Testis (tissue), 2 donors: ENCODE measurements at regions not wholly inside any gene's neighbourhood (a gene's known extent, or its start where the extent isn't known, plus 50 kb on each side); places are given as distances from the start of the nearest gene placed in this dataset.

Experiments used
- DNase-seq: peaks from one replicate; pipeline ENCODE4 v3.0.0-alpha.2; 2019
- H3K27ac ChIP-seq, 2 donors: fragments of 200-600 bp; sonication (generic); one replicate each; pipeline ENCODE4 v1.5.1; 2019
- H3K27me3 ChIP-seq: fragments of 200-600 bp; sonication (generic); one replicate; pipeline ENCODE4 v1.5.1; 2019
- H3K36me3 ChIP-seq: fragments of 200-600 bp; sonication (generic); one replicate; pipeline ENCODE4 v1.5.1; 2017; ENCODE audit warnings: low read depth; ENCODE audit errors: missing control alignments
- H3K4me1 ChIP-seq: fragments of 200-600 bp; sonication (generic); one replicate; pipeline ENCODE4 v1.5.1; 2019
- H3K4me3 ChIP-seq, 2 donors: fragments of 200-600 bp; sonication (generic); one replicate each; pipeline ENCODE4 v1.5.1; 2017 to 2019
- H3K9me3 ChIP-seq: fragments of 200-600 bp; sonication (generic); one replicate; pipeline ENCODE4 v1.5.1; 2017
- POLR2A ChIP-seq: fragments of 450-650 bp; IDR thresholded peaks from one replicate; pipeline ENCODE4 v1.6.1; 2017; ENCODE audit warnings: antibody characterized with exemption, mild to moderate bottlenecking, moderate library complexity
- WGBS, 2 donors: methylation state at CpG; one replicate each; pipeline ENCODE4 v1.1.5; 2018; 5-methylcytosine and 5-hydroxymethylcytosine counted together
- intact Hi-C: fragments of 100-400 bp; cut with DNase I; formaldehyde crosslinking; loops from one replicate; pipeline ENCODE4 v1.15.1; 2023; ENCODE audit warnings: low total_unique reads
- TF ChIP-seq, protein P1 (sequence below), 3 experiments: fragments of 450-650 bp in 2 of 3; fragments of 200-600 bp in 1 of 3; sonication (generic) in 1 of 3; IDR thresholded peaks; one replicate each; pipeline ENCODE4 v1.5.1; 2016 to 2019; ENCODE audit warnings: antibody characterized with exemption in 3 of 3, mild to moderate bottlenecking in 2 of 3, moderate library complexity in 1 of 3

DNA sequence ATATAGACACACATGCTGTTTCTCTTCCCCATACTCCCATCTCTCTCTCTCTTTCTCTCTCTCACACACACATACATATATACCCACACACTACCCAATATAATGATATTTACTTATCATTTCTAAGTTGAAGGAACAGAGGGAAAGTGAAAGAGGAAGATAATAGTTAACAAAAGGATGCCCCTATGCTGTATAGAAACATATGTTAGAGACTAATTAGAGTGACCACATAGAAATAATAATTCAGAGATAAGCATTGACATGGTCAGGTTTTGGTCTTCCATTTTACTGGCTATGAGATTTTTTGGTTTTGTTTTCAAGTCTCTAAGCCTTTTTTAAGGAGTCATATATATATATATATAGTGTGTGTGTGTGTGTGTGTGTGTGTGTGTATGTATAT is 445.7 kb upstream of the CHORDC1 start:
- Histone ChIP-seq H3K27ac (no peak overlapping the region), H3K36me3 (no peaks in the 10 kb centered on the region), H3K27me3 (no peaks in the 10 kb centered on the region), H3K4me3 (no peak overlapping the region), H3K9me3 (no peaks in the 10 kb centered on the region), H3K4me1 (no peaks in the 10 kb centered on the region)
- TF ChIP-seq, protein P1, sequence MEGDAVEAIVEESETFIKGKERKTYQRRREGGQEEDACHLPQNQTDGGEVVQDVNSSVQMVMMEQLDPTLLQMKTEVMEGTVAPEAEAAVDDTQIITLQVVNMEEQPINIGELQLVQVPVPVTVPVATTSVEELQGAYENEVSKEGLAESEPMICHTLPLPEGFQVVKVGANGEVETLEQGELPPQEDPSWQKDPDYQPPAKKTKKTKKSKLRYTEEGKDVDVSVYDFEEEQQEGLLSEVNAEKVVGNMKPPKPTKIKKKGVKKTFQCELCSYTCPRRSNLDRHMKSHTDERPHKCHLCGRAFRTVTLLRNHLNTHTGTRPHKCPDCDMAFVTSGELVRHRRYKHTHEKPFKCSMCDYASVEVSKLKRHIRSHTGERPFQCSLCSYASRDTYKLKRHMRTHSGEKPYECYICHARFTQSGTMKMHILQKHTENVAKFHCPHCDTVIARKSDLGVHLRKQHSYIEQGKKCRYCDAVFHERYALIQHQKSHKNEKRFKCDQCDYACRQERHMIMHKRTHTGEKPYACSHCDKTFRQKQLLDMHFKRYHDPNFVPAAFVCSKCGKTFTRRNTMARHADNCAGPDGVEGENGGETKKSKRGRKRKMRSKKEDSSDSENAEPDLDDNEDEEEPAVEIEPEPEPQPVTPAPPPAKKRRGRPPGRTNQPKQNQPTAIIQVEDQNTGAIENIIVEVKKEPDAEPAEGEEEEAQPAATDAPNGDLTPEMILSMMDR (IDR thresholded peaks at IDR 0.05): no peak
- no peak for TF ChIP-seq POLR2A
- intact Hi-C loops: no loop called here
- no peak for DNase-seq

DNA sequence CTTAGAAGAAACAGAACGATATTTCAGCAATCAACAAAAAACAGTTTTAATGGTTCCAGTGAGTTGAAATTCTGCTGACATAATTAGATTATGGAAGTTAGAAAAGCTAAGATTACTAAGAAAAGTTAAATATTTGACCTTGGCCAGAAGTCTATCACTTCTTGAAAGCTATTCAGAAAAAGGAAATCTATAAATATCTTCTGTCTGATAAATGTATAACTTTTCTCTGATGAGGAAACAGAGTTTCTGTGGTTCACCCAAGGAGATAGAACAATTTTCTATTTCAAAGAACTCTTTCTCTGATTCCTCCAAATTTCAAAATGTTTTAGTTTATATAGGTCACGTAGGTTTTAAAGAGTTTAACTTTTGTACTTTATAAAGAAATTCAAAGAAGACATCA is 438.4 kb upstream of the CHORDC1 start:
- H3K4me3 ChIP-seq: no peak overlapping the region
- H3K36me3 ChIP-seq: no peaks in the 10 kb centered on the region
- intact Hi-C loops: no loop called here
- DNase-seq: no peak
- no peak for TF ChIP-seq POLR2A
- TF ChIP-seq, protein P1 (IDR thresholded peaks at IDR 0.05): no peak
- H3K4me1 ChIP-seq: no peaks in the 10 kb centered on the region
- WGBS, 2 donors: 70 to 80% methylated on average over 2 of the region's 2 CpGs
- no peaks in the 10 kb centered on the region for H3K27me3 ChIP-seq
- no peak overlapping the region for H3K27ac ChIP-seq
- no peaks in the 10 kb centered on the region for H3K9me3 ChIP-seq

- Histone ChIP-seq H3K4me3 (no peak overlapping the region), H3K9me3 (no peaks in the 10 kb centered on the region), H3K4me1 (no peaks in the 10 kb centered on the region), H3K27ac (no peak overlapping the region), H3K27me3 (no peaks in the 10 kb centered on the region), H3K36me3 (no peaks in the 10 kb centered on the region)
- TF ChIP-seq, protein P1 (IDR thresholded peaks at IDR 0.05): no peak
- no peak for TF ChIP-seq POLR2A
- no peak for DNase-seq
- intact Hi-C loops: no loop called here
- WGBS, 2 donors: 86% methylated on average over 2 of the region's 2 CpGs
Measured at GRCh38 chr11:90656171-90656570, 433.3 kb upstream of the CHORDC1 start.

- WGBS, 2 donors: 87 to 96% methylated on average over 2 of the region's 2 CpGs
- intact Hi-C loops: no loop called here
- no peak for TF ChIP-seq POLR2A
- TF ChIP-seq, protein P1 (IDR thresholded peaks at IDR 0.05): no peak
- Histone ChIP-seq H3K9me3 (no peaks in the 10 kb centered on the region), H3K27ac (no peak overlapping the region), H3K27me3 (no peaks in the 10 kb centered on the region), H3K4me3 (no peak overlapping the region), H3K4me1 (no peaks in the 10 kb centered on the region), H3K36me3 (no peaks in the 10 kb centered on the region)
- DNase-seq: no peak
Measured at GRCh38 chr11:90650153-90650552, 427.3 kb upstream of the CHORDC1 start.

DNA sequence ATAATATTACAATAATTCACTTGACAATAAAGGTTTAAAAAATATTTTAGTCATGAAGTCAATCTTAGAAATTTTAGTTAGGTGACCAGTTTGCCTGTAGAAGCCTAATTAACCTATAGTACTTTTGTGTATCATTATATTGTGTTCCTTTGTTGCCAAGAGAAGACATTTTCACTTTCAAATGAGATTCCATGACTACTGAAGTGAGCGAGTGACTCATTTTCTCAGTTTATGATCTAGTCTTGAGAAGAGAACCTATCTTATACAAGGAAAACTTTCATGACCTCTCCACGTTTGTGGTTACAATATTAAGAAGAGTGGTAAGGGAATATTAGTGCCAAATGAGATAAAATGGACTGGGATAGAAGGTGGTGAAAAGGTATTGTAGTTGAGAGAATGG is 423.9 kb upstream of the CHORDC1 start:
- H3K9me3 ChIP-seq: no peaks in the 10 kb centered on the region
- H3K4me1 ChIP-seq: no peaks in the 10 kb centered on the region
- TF ChIP-seq, protein P1 (IDR thresholded peaks at IDR 0.05): no peak
- no peak for TF ChIP-seq POLR2A
- no peaks in the 10 kb centered on the region for H3K27me3 ChIP-seq
- H3K36me3 ChIP-seq: no peaks in the 10 kb centered on the region
- H3K4me3 ChIP-seq: no peak overlapping the region
- WGBS, 2 donors: 80 to 86% methylated on average over 2 of the region's 2 CpGs
- intact Hi-C loops: no loop called here
- no peak overlapping the region for H3K27ac ChIP-seq
- no peak for DNase-seq
